ENCODE measurements at regions not wholly inside any gene's neighbourhood (a gene's known extent, or its start where the extent isn't known, plus 50 kb on each side); places are given as distances from the start of the nearest gene placed in this dataset.

- TF ChIP-seq GLIS3 (CRISPR knock-in tag; IDR thresholded peaks at IDR 0.05) (no peak), RARB (CRISPR knock-in tag; IDR thresholded peaks at IDR 0.05) (no peak), PPARA (CRISPR knock-in tag; IDR thresholded peaks at IDR 0.05; ENCODE audit: borderline replicate concordance) (no peak), ZFP3 (CRISPR knock-in tag; IDR thresholded peaks at IDR 0.05) (no peak), TOX (CRISPR knock-in tag; IDR thresholded peaks at IDR 0.05; ENCODE audit: borderline replicate concordance) (no peak)
Measured at GRCh38 chr2:64212801-64213321, 68.6 kb upstream of the PELI1 start.

All from SK-N-SH treated with all-trans-retinoic acid at 6 μM for 48 hours (cell line).